ENCODE measurements at regions not wholly inside any gene's neighbourhood (a gene's known extent, or its start where the extent isn't known, plus 50 kb on each side); places are given as distances from the start of the nearest gene placed in this dataset.

GRCh38 chr14:62031504-62031903, 269.3 kb downstream of the SNAPC1 start:
- no peak overlapping the region for H3K27ac ChIP-seq

GRCh38 chr14:62053188-62053587, 291.0 kb downstream of the SNAPC1 start:
- no peak overlapping the region for H3K27ac ChIP-seq
- H3K4me1 ChIP-seq: no peaks in the 10 kb centered on the region
- no peaks in the 10 kb centered on the region for H3K9me3 ChIP-seq
- 68 to 74% methylated on average over 3 of the region's 3 CpGs for WGBS, 2 donors
- H3K36me3 ChIP-seq (replicated peaks in 1 of 2; ENCODE audit: insufficient read depth in 1 of 2, low read depth in 2 of 2): no peaks in the 10 kb centered on the region
- no peak for TF ChIP-seq POLR2A (IDR thresholded peaks at IDR 0.05)
- TF ChIP-seq, protein P1, sequence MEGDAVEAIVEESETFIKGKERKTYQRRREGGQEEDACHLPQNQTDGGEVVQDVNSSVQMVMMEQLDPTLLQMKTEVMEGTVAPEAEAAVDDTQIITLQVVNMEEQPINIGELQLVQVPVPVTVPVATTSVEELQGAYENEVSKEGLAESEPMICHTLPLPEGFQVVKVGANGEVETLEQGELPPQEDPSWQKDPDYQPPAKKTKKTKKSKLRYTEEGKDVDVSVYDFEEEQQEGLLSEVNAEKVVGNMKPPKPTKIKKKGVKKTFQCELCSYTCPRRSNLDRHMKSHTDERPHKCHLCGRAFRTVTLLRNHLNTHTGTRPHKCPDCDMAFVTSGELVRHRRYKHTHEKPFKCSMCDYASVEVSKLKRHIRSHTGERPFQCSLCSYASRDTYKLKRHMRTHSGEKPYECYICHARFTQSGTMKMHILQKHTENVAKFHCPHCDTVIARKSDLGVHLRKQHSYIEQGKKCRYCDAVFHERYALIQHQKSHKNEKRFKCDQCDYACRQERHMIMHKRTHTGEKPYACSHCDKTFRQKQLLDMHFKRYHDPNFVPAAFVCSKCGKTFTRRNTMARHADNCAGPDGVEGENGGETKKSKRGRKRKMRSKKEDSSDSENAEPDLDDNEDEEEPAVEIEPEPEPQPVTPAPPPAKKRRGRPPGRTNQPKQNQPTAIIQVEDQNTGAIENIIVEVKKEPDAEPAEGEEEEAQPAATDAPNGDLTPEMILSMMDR (IDR thresholded peaks at IDR 0.05): no peak
- H3K4me3 ChIP-seq: no peak overlapping the region
- intact Hi-C loops (cut with DNase I): no loop called here
- H3K27me3 ChIP-seq: no peaks in the 10 kb centered on the region
- ATAC-seq (no peak), DNase-seq (no peak)

More at GRCh38 chr14:62031504-62031903, 269.3 kb downstream of the SNAPC1 start:
- ATAC-seq (no peak), DNase-seq (no peak)
- Histone ChIP-seq H3K36me3 (replicated peaks in 1 of 2; ENCODE audit: insufficient read depth in 1 of 2, low read depth in 2 of 2) (no peaks in the 10 kb centered on the region), H3K4me3 (no peak overlapping the region), H3K27me3 (no peaks in the 10 kb centered on the region), H3K9me3 (no peaks in the 10 kb centered on the region), H3K4me1 (peaks cover 18% of the 10 kb centered on the region)
- intact Hi-C loops (cut with DNase I): no loop called here
- 88 to 96% methylated on average over 3 of the region's 3 CpGs for WGBS, 2 donors
- TF ChIP-seq, protein P1 (IDR thresholded peaks at IDR 0.05): no peak
- no peak for TF ChIP-seq POLR2A (IDR thresholded peaks at IDR 0.05)

DNA sequence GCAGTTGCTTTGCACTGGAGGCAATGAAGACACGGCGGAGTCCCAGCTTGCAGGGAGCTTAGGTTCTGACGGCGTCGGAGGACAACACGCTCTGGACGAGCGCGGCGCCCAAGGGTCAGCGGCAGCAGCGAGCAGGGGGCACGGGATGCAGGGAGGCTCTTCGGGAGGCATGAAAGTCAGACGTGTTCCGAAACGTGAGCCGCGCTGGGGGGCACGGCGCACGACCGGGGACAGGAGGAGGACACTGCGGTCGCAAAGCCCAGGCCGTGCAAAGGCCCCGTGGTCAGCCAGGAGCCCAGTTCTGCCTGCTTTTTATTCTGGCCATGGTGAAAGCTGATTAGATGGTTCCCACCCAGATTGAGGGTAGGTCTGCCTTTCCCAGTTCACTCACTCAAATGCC, 294.6 kb downstream of the SNAPC1 start:
- TF ChIP-seq, protein P1 (IDR thresholded peaks at IDR 0.05): no peak
- no peak for TF ChIP-seq POLR2A (IDR thresholded peaks at IDR 0.05)
- no peak for ATAC-seq
- 93% methylated on average over 27 of the region's 27 CpGs for whole genome bisulfite sequencing, 2 donors

DNA sequence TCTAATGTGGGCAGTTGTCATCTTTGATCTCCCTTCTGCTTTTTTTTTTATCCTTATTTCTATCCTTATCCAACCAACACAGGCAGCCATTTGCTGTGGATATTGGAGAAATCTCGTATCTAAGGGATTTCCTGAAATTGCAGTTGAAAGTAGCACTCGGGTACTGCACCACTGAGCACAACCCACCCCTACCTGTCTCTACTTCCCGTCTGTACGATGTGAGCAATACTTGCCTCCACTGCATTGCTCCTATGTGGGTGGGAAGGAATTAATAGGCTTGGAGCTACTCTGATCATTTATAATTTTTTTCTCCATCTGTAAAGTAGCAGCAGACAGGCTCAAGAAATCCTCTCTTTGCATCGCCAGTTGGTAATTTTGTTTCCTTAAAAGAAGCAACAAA, 300.4 kb downstream of the SNAPC1 start:
- H3K27ac ChIP-seq: no peak overlapping the region
- WGBS, 2 donors: 65 to 76% methylated on average over 5 of the region's 5 CpGs
- TF ChIP-seq, protein P1 (IDR thresholded peaks at IDR 0.05): no peak
- TF ChIP-seq POLR2A (IDR thresholded peaks at IDR 0.05): no peak
- no peaks in the 10 kb centered on the region for H3K36me3 ChIP-seq (replicated peaks in 1 of 2; ENCODE audit: insufficient read depth in 1 of 2, low read depth in 2 of 2)
- intact Hi-C loops (cut with DNase I): no loop called here
- ATAC-seq (no peak), DNase-seq (no peak)
- H3K4me1 ChIP-seq: no peaks in the 10 kb centered on the region
- no peak overlapping the region for H3K4me3 ChIP-seq
- H3K9me3 ChIP-seq: no peaks in the 10 kb centered on the region
- no peaks in the 10 kb centered on the region for H3K27me3 ChIP-seq

More for the DNA sequence above, 294.6 kb downstream of the SNAPC1 start:
- H3K27me3 ChIP-seq: no peaks in the 10 kb centered on the region
- no peak overlapping the region for H3K27ac ChIP-seq
- no peak for DNase-seq
- no peaks in the 10 kb centered on the region for H3K4me1 ChIP-seq
- H3K9me3 ChIP-seq: no peaks in the 10 kb centered on the region
- no peaks in the 10 kb centered on the region for H3K36me3 ChIP-seq (replicated peaks in 1 of 2; ENCODE audit: insufficient read depth in 1 of 2, low read depth in 2 of 2)
- intact Hi-C loops (cut with DNase I): no loop called here
- H3K4me3 ChIP-seq: no peak overlapping the region

GRCh38 chr14:62064751-62065323, 302.6 kb downstream of the SNAPC1 start:
- no peak overlapping the region for H3K27ac ChIP-seq
- DNase-seq (no peak), ATAC-seq (no peak)
- H3K4me3 ChIP-seq: no peak overlapping the region
- TF ChIP-seq POLR2A (IDR thresholded peaks at IDR 0.05): no peak
- TF ChIP-seq, protein P1 (IDR thresholded peaks at IDR 0.05): no peak
- no peaks in the 10 kb centered on the region for H3K9me3 ChIP-seq
- intact Hi-C loops (cut with DNase I): no loop called here
- no peaks in the 10 kb centered on the region for H3K4me1 ChIP-seq
- no peaks in the 10 kb centered on the region for H3K36me3 ChIP-seq (replicated peaks in 1 of 2; ENCODE audit: insufficient read depth in 1 of 2, low read depth in 2 of 2)
- WGBS, 2 donors: 66 to 67% methylated on average over 3 of the region's 3 CpGs
- H3K27me3 ChIP-seq: no peaks in the 10 kb centered on the region

Measured in body of pancreas (tissue), 4 donors.